ENCODE measurements at regions not wholly inside any gene's neighbourhood (a gene's known extent, or its start where the extent isn't known, plus 50 kb on each side); places are given as distances from the start of the nearest gene placed in this dataset.
"Not testable (repeated sequence)": the region's sequence is repeated elsewhere in the genome, so short reads cannot be mapped to it uniquely, and the experiment has no call there.

- DNase-seq: not testable (repeated sequence)
These were observed 52.6 kb upstream of the KIF26B start for GRCh38 chr1:245102149-245102548.

DNA sequence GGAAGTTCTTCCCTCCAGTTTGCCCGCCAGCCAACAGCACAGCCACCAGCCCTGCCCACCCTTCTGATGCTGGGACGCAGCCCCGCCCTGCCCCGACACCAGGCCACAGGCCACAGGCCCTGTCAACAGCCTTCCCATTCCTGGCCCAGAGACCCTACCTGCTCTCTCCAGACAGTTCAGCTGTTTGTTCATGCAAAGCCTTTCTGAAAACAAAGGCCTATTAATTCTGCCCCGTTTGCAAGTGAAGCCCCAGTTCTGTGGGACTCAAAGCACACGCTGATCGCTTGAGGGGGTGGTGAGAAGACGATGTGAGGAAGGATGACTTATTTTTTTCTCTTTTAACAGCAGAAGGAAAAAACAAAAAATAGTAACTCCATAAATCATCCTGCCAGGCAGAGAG, 55.4 kb upstream of the KIF26B start:
- DNase-seq: no peak

GRCh38 chr1:245098924-245099323, 55.9 kb upstream of the KIF26B start:
- no peak for DNase-seq

- DNase-seq: no peak
These were observed 58.3 kb upstream of the KIF26B start for GRCh38 chr1:245096311-245097066.

- DNase-seq: no peak
These were observed 58.9 kb upstream of the KIF26B start for GRCh38 chr1:245095903-245096302.

DNA sequence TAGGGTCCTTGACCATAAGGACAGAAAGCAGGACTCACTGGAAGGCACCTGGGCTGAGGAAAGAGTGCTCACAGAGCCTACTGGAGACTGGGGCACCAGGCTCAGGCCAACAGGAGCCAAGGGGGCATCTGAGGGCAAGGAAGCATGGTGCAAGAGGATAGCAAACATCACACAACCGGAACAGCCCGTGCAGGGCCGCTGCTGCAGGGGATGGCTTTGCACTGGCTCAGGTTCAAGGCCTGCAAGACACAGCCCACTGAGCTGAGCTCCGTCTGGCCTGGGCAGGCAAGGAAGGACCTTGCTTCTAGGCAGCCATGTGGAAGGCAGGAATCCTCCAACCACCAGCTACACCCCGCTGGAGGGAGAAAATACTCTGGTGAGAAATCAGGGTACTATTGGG, 59.8 kb upstream of the KIF26B start:
- DNase-seq: no peak

DNA sequence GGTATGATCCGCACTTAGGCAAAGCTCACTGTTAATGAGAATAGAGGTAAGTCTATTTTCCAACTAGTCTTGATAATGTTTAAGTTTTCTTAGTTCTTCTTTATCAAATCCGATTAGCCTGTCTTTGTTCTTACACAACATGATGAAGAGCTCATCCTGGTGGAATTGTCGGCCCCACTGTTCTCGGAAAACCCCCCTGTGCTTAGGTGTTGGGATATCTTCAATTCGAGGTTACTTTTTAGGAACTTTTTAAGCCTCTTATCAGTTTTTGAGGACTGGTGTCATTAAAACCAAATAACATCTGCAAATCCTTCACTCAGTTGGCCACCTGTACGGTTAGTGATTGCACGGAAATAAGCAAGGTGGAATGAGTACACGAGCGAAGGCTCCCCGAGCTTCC, 60.7 kb upstream of the KIF26B start:
- DNase-seq: no peak

- no peak for DNase-seq
These were observed 62.2 kb upstream of the KIF26B start for GRCh38 chr1:245092638-245092976.

GRCh38 chr1:245091818-245092637, 62.8 kb upstream of the KIF26B start:
- DNase-seq: no peak

GRCh38 chr1:245091171-245091621, 63.6 kb upstream of the KIF26B start:
- no peak for DNase-seq

DNA sequence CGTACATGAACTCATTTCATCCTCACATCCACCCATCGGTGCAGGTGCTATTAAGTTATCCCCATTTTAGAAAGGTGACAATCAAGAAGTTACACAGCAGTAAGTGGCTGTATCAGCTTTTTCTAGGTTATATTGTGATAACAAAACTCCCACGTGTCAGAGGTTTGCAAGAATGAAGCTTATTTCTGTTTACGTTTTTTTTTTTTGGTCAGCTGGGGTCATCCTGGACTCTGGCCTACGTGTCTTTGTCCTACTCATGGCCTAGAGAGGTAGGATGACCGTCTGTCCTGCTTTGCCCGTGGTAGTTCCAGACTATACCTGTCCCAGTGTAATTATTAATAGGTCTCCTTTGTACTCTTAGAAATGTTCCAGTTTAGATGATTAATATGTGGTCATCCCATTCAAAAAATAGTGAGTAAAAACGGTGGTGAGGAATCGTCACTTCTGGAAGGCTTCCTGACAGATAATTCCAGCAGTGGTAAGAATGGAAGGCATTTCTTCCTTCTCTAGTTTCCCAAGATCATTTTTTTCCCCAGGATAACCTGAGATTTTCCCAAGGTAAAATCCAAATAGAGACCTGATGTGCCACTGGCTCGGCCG, 64.2 kb upstream of the KIF26B start:
- DNase-seq: no peak

- no peak for DNase-seq
These were observed 67.1 kb upstream of the KIF26B start for GRCh38 chr1:245087723-245088122.

GRCh38 chr1:245086389-245086969, 68.3 kb upstream of the KIF26B start:
- DNase-seq: no peak

DNA sequence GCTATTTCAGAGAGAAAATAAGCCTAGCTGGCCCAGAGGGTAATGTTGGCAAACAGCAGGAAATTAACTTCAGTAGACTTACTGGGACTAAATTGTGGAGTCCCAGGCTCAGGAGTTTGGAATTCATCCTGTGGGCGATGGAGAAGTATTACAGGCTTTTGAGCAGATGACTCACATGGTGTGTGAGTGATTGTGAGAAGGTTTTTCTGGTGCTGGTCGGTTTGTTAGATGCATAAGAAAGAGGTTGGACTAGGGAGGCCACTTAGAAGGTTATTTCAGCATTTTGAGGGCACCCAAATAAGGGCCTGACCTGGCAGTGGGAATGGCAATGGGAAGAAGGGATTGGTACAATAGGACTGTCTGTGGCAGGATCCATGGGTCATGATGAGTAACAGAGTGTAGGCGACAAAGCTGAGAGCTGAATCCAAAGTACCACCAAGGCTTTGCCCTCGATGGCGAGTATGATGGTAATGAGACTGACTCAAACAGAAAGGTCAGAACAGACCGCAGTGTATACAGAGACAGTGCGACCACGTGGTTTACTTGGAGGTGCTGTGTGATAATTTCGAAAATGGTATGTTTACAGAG, 69.2 kb upstream of the KIF26B start:
- no peak for DNase-seq

- no peak for DNase-seq
These were observed 70.2 kb upstream of the KIF26B start for GRCh38 chr1:245084551-245084950.

DNA sequence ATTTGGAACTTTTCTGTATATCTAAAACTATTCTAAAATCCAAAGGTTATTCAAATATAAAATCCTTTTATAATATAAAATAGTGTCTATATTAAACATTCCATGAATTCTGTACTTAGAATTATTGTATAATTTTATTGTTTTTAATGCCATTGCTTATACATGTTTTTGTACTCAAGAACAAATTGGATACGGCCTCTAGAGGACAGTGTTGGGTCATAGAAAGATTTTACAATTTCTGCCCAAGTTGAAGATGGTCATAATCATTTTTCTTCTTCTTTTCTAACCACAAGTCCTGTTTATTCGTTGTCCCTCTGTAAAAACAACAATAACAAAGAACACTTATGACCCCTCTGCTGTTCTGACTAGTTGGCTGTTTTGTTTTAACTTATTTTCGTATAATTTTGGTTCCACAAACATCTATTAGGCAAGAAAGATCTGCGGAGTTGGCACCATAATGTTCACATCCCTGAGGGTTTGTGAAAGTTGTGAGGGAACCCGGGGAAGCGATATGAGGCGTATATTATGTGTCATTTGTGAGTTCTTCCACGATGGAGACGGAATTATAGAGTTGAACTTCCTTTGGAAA, 75.7 kb upstream of the KIF26B start:
- DNase-seq: no peak

- DNase-seq: no peak
These were observed 79.9 kb upstream of the KIF26B start for GRCh38 chr1:245074898-245075297.

GRCh38 chr1:245074232-245074747, 80.5 kb upstream of the KIF26B start:
- DNase-seq: no peak

DNA sequence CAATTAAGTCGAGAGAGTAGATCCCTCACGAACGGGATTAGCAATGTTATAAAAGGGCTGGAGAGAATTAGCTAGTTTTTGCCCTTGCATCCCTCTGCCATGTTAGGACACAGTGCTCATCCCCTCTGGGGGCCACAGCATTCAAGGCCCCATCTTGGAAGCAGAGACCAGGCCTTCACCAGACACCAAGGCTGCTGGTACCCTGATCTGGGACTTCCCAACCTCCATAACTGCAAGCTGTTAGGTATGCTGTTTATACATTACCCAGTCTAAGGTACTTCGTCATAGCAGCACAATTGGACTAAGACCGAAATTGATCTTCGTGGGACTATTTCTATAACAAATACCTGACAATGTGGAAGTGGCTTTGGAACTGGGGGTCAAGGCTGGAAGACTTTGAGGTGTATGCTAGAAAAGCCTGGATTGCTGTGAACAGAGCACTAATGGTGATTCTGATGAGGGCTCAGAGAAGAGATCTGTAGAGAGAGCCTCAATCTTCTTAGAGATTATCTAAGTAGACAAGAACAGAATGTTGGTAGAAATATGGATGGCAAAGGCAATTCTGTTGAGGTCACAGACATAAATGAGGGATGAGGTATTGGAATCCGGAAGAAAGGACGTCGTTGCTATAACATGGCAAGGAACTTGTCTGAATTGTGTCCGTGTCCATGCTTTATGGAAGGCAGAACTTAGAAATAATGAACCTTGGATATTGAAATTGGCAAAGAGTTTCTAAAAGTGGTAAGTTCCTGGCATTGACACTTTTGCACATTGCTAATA, 83.8 kb upstream of the KIF26B start:
- no peak for DNase-seq

GRCh38 chr1:245067257-245067656, 87.5 kb upstream of the KIF26B start:
- no peak for DNase-seq

GRCh38 chr1:245062741-245063305, 92.0 kb upstream of the KIF26B start:
- DNase-seq: no peak
